Heart right ventricle (tissue), 16 donors: ENCODE measurements at regions not wholly inside any gene's neighbourhood (a gene's known extent, or its start where the extent isn't known, plus 50 kb on each side); places are given as distances from the start of the nearest gene placed in this dataset.

Source experiments
- ATAC-seq, 8 donors: fragments of 200-7000 bp; cut with Tn5 transposase; one replicate each; pipeline ENCODE4 v1.9.1; 2020; ENCODE audit warnings: mild to moderate bottlenecking in 8 of 8, moderate library complexity in 8 of 8, moderate number of reproducible peaks in 1 of 8
- DNase-seq, 2 donors: peaks; one replicate each; pipeline ENCODE4 v3.0.0-alpha.2; 2020
- H3K27ac ChIP-seq, 10 donors: fragments of 200-600 bp; sonication (generic) in 2 of 10; one replicate each; pipeline versions ENCODE4 v1.5.0 to v1.8.0; 2020 to 2022; ENCODE audit warnings: mild to moderate bottlenecking in 3 of 10
- H3K27me3 ChIP-seq, 7 donors: fragments of 200-600 bp; one replicate each; pipeline ENCODE4 v1.8.0; 2021 to 2022; ENCODE audit warnings: mild to moderate bottlenecking in 2 of 7
- H3K36me3 ChIP-seq, 9 donors: fragments of 200-600 bp; sonication (generic) in 1 of 9; one replicate each; pipeline versions ENCODE4 v1.5.0 to v1.8.0; 2020 to 2022; ENCODE audit warnings: mild to moderate bottlenecking in 2 of 9
- H3K4me1 ChIP-seq, 9 donors: fragments of 200-600 bp; sonication (generic) in 1 of 9; one replicate each; pipeline versions ENCODE4 v1.5.0 to v1.8.0; 2020 to 2022; ENCODE audit warnings: mild to moderate bottlenecking in 4 of 9
- H3K4me3 ChIP-seq, 10 donors: fragments of 200-600 bp; sonication (generic) in 2 of 10; one replicate each; pipeline versions ENCODE4 v1.5.0 to v1.8.0; 2020 to 2022; ENCODE audit warnings: mild to moderate bottlenecking in 7 of 10, moderate library complexity in 2 of 10
- H3K9me3 ChIP-seq, 11 donors: fragments of 200-600 bp in 10 of 11; sonication (generic) in 2 of 11; one replicate each; pipeline versions ENCODE4 v1.5.0 to v1.8.0; 2013 to 2022; ENCODE audit warnings: mild to moderate bottlenecking in 2 of 11, control low read depth in 1 of 11, moderate library complexity in 1 of 11
- WGBS, 2 donors: extraction: QIAGEN DNeasy Blood & Tissue Kit; methylation state at CpG; one replicate each; pipeline ENCODE4 v1.1.7; 2013; ENCODE audit warnings: inconsistent platforms in 1 of 2; 5-methylcytosine and 5-hydroxymethylcytosine counted together
- intact Hi-C, 10 donors: fragments of 100-400 bp; cut with DNase I; formaldehyde crosslinking; loops; one replicate each; pipeline versions ENCODE4 v1.11.1 to v1.14.2; 2022
- TF ChIP-seq, protein P1 (sequence below), 9 donors: fragments of 200-600 bp; sonication (generic) in 2 of 9; IDR thresholded peaks; one replicate each; pipeline versions ENCODE4 v1.5.0 to v1.8.0; 2021 to 2022; ENCODE audit warnings: antibody characterized with exemption in 9 of 9, mild to moderate bottlenecking in 5 of 9, moderate library complexity in 1 of 9
- donor health status: Arrhythmogenic right ventricular cardiomyopathy.
- donor health status: ischemic (EF 13 %, LVEDD 7.1; RV severe dilation, severe dysfunction).
- donor health status: healthy with polysubstance abuse.
- donor health status: DM: no; HTN: yes; CAD: no.
- donor health status: DM: no; HTN: no; CAD: no.
- donor health status: ischemic (EF 25% LVEDD 6.9; RV normal size, moderate dysfunction).
- donor health status: ischemic (EF 25% LVEDD 5.7; RV mildly dilated, moderate dysfunction).
- donor health status: healthy.
- donor health status: DM: yes; HTN: yes; CAD: no.
- donor health status: Ischemic cardiomyopathy.
- donor health status: ischemic (EF 35%, LVEDD 5.7; RV mildly dilated, moderate dysfunction).
- donor health status: nonischemic (EF 11% LVEDD 7.7; RV severe dilation, severe dysfunction).
- donor health status: DM: yes; HTN: yes; CAD: no.
- donor health status: PGD.
- donor health status: ischemic (EF 29% LVEDD 5.4; RV normal size, mild dysfunction).
- donor health status: nonischemic (EF 23%, LVEDD 6.1; RV moderate dilation, normal function).

- Histone ChIP-seq H3K27me3 (no peaks in the 10 kb centered on the region), H3K4me1 (no peaks in the 10 kb centered on the region), H3K27ac (no peak overlapping the region), H3K36me3 (no peaks in the 10 kb centered on the region), H3K9me3 (no peaks in the 10 kb centered on the region), H3K4me3 (no peak overlapping the region)
- intact Hi-C loops: no loop called here
- ATAC-seq (no peak), DNase-seq (no peak)
- 64 to 76% methylated on average over 7 of the region's 7 CpGs for WGBS, 2 donors
- TF ChIP-seq, protein P1, sequence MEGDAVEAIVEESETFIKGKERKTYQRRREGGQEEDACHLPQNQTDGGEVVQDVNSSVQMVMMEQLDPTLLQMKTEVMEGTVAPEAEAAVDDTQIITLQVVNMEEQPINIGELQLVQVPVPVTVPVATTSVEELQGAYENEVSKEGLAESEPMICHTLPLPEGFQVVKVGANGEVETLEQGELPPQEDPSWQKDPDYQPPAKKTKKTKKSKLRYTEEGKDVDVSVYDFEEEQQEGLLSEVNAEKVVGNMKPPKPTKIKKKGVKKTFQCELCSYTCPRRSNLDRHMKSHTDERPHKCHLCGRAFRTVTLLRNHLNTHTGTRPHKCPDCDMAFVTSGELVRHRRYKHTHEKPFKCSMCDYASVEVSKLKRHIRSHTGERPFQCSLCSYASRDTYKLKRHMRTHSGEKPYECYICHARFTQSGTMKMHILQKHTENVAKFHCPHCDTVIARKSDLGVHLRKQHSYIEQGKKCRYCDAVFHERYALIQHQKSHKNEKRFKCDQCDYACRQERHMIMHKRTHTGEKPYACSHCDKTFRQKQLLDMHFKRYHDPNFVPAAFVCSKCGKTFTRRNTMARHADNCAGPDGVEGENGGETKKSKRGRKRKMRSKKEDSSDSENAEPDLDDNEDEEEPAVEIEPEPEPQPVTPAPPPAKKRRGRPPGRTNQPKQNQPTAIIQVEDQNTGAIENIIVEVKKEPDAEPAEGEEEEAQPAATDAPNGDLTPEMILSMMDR (IDR thresholded peaks at IDR 0.05): no peak
Observed at GRCh38 chr6:50990750-50991446, 172.2 kb downstream of the TFAP2B start.

- no peaks in the 10 kb centered on the region for H3K9me3 ChIP-seq
- ATAC-seq (no peak), DNase-seq (no peak)
- H3K4me3 ChIP-seq: no peak overlapping the region
- H3K4me1 ChIP-seq: no peaks in the 10 kb centered on the region
- intact Hi-C loops: no loop called here
- H3K27ac ChIP-seq: no peak overlapping the region
- no peaks in the 10 kb centered on the region for H3K36me3 ChIP-seq
- WGBS, 2 donors: 92 to 96% methylated on average over 3 of the region's 3 CpGs
- TF ChIP-seq, protein P1 (IDR thresholded peaks at IDR 0.05): no peak
- H3K27me3 ChIP-seq: no peaks in the 10 kb centered on the region
Observed at GRCh38 chr6:50992232-50992631, 173.6 kb downstream of the TFAP2B start.

- TF ChIP-seq, protein P1 (IDR thresholded peaks at IDR 0.05): no peak
- H3K36me3 ChIP-seq: no peaks in the 10 kb centered on the region
- no peaks in the 10 kb centered on the region for H3K9me3 ChIP-seq
- no peak overlapping the region for H3K4me3 ChIP-seq
- H3K4me1 ChIP-seq: no peaks in the 10 kb centered on the region
- no peaks in the 10 kb centered on the region for H3K27me3 ChIP-seq
- intact Hi-C loops: no loop called here
- WGBS, 2 donors: 70 to 73% methylated on average over 8 of the region's 8 CpGs
- ATAC-seq: no peak
- DNase-seq: no peak
- no peak overlapping the region for H3K27ac ChIP-seq
Observed at GRCh38 chr6:50992704-50993625, 174.3 kb downstream of the TFAP2B start.

- H3K36me3 ChIP-seq: no peaks in the 10 kb centered on the region
- ATAC-seq (no peak), DNase-seq (no peak)
- no peaks in the 10 kb centered on the region for H3K4me1 ChIP-seq
- TF ChIP-seq, protein P1 (IDR thresholded peaks at IDR 0.05): no peak
- H3K27ac ChIP-seq: no peak overlapping the region
- 84% methylated on average over 3 of the region's 3 CpGs for WGBS, 2 donors
- H3K9me3 ChIP-seq: no peaks in the 10 kb centered on the region
- H3K27me3 ChIP-seq: no peaks in the 10 kb centered on the region
- H3K4me3 ChIP-seq: no peak overlapping the region
- intact Hi-C loops: no loop called here
Observed at GRCh38 chr6:50993941-50994720, 175.5 kb downstream of the TFAP2B start.
